NCI-H524 treated with DMSO at 0.1 percent for 48 hours (cell line): ENCODE measurements at regions not wholly inside any gene's neighbourhood (a gene's known extent, or its start where the extent isn't known, plus 50 kb on each side); places are given as distances from the start of the nearest gene placed in this dataset.

ENCODE experiments used
- DNase-seq: peaks from one replicate; lab custom pipeline; 2025; lab: John Stamatoyannopoulos, UW

- no peak for DNase-seq
Measured at GRCh38 chr9:1757186-1757585, 258.0 kb upstream of the SMARCA2 start.

- no peak for DNase-seq
Measured at GRCh38 chr9:1759009-1759408, 256.1 kb upstream of the SMARCA2 start.

- DNase-seq: no peak
Measured at GRCh38 chr9:1759771-1760300, 255.3 kb upstream of the SMARCA2 start.

GRCh38 chr9:1761807-1762206 is 253.3 kb upstream of the SMARCA2 start:
- DNase-seq: no peak

GRCh38 chr9:1766042-1766441 is 249.1 kb upstream of the SMARCA2 start:
- DNase-seq: no peak

DNA sequence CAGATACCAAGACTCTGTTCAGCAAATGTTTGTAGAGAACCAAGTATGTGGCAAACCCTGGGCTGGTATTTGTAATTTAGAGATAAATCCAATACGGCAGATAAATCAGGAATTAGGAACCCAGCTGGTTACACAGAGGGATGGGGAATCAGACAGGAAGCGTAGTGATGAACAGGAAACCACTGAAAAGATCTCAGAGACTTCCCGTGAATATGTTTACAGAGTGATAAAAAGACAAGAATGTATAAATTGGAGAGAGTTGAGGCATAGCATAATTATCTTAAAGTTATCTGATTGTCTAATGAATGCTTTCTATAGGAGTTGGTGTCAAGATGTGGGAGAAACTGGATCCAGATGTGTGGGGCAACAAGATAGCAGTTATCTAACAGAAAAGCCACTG is 246.6 kb upstream of the SMARCA2 start:
- DNase-seq: no peak

GRCh38 chr9:1771094-1771789 is 243.9 kb upstream of the SMARCA2 start:
- DNase-seq: no peak

DNA sequence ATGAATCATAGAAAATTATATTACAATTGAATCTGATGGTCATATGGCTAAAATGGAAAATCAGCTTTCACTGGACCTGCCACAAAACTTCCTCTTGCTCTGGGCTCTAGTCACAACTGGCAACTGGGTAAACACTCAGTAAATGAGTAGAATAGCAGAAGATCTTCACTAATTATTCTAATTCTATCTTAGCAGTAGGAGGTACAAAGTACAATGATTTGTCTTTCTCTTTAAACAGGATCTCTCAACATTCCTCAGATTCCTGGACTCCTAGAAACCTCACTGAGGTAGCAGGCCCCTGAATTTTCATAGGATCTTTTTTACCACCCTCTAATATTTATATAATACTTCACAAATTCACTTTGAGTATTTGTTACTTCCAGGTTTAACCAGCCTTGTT is 239.9 kb upstream of the SMARCA2 start:
- no peak for DNase-seq

DNA sequence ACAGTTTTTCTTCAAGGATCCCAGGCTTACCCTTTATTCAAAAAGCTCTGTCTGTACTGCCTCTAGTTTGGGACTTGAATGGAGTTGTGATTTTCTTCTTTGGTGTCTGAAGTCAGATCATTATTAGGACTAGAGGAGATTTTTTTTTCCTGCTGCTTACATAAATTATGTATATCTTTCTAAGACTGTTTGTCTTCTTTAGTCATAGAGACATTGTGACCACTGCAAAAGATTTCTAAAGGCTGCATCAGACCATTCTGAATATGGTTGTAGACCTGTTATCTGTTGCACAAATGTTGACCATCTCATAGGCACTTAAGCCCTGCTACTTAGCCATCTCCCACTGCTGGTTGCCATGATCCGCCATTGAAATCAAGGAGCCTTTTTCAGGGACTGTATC is 238.5 kb upstream of the SMARCA2 start:
- no peak for DNase-seq

- no peak for DNase-seq
Measured at GRCh38 chr9:1791191-1791590, 224.0 kb upstream of the SMARCA2 start.

DNA sequence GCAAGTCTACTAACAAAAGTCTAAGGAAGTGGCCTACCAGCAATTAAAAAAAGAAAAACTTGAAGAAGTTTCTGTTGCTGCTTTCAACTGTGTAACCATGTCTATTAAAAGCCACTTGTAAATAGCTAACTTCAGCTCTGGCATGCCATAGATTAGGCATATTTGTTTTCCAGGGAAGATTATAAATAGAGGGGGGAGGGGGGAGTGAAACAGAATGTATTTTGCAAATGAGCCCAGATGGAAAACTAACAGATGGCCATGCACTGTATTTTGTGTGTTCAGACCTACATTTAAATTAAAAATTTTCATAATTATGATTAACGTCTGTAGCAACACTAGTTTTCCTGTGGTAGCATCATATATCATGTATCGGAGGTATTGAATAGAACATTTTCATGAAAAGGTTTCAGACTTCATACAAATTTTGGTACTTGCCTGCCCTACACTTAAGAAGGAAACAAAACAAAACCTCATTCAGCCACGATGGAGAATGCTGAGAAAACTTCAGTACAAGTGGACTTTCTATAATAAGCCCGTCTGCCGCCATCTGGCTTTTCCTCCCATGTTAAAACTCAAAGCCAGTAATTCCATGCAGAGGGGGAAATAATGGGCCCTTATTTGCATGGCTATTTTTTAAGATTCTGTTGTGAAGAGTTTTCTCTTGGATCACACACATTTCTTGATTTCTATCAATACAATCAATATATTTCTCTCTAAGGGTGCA is 220.4 kb upstream of the SMARCA2 start:
- DNase-seq: peak; percentile 91

GRCh38 chr9:1804128-1804865 is 210.8 kb upstream of the SMARCA2 start:
- no peak for DNase-seq

GRCh38 chr9:1829719-1830118 is 185.4 kb upstream of the SMARCA2 start:
- no peak for DNase-seq

GRCh38 chr9:1832960-1833359 is 182.2 kb upstream of the SMARCA2 start:
- DNase-seq: no peak

DNA sequence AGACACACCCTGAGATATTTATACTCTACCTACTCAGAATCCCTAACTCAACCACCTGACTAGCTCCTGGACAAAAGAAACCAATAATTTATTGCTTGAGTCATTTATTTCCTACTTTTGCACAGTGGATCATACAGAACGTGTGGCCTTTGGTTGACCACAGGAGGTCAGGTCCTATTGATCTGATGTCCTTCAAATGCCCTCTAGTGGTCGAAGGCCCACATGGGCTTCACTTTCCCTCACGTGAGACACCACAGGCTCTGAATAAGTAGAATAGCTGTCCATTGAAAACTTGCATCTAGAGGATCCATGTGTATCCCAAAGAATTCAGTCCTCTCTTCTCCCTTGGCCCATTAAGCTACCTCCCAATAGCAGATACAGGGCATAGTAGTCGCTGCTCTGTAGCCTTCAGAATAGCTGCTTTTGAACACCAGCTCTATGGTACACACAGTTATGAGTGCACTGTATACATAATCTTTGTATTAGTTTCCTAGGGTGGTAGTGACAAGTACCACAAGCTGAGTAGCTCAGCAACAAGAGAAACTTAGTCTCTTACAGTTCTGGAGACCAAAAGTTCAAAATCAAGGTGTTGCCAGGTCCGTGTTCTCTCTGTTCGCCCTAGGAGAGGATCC is 177.6 kb upstream of the SMARCA2 start:
- peak; percentile 26 for DNase-seq

DNA sequence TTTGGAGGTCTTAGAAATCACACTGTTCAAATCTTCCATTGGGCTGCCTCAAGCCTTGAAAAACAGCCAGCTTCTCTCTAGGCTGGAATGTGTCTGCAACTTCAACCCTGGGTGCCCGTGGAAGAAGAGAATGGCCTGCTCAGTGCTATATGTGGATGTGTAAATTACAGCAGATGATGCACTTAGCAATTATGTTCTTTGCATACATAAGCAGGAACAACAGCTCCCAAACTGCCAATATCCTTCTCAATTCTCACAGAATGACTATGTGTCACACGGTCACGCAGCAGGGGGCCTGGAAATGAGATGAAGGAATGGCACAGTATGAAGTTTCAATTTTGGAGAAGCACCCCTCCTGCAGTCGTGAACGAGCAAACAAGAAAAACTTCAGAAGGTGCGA is 175.2 kb upstream of the SMARCA2 start:
- DNase-seq: peak; percentile 49

DNA sequence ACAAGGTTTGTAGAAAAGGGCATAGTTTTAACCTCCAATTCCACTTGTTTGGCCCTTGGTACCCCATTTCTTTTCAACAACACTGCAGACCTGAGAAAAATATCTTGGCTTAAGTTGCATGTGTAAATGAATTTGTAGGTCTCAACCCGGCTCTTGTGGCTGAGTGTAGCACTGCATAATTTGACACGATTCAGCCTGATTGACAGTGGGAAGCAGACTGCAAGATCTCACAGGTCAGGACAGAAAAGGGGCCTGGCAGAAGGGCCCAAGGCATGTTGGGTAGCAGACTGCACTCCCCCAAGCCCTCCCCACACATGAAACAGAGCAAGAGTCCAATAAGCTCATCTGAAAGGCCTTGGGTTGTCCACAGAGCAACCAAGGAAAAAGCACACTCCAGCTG is 169.7 kb upstream of the SMARCA2 start:
- DNase-seq: no peak

- DNase-seq: no peak
Measured at GRCh38 chr9:1855726-1856125, 159.4 kb upstream of the SMARCA2 start.

GRCh38 chr9:1857808-1858207 is 157.3 kb upstream of the SMARCA2 start:
- DNase-seq: no peak

- DNase-seq: peak; percentile 37
Measured at GRCh38 chr9:1869843-1870242, 145.3 kb upstream of the SMARCA2 start.

DNA sequence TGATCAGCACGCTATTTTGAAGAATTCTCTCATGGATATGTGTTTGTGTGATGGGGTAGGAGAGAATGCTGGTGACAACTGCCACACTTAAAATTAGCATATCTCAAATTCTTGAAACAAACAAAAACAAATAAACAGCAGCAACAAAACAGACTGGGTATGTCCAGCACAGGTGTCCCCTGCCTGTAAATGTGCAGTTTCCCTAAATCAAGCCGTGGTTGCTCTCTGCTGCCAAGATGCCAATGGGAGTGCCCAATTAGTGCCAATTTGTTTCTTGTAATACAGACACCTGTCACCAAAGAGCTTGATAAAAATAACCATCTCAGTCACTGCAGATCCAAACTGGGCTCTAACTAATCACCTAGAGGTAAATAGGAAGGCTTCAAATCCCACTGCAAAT is 144.2 kb upstream of the SMARCA2 start:
- no peak for DNase-seq
